Sciatic nerve (tissue), 2 donors: ENCODE measurements at regions not wholly inside any gene's neighbourhood (a gene's known extent, or its start where the extent isn't known, plus 50 kb on each side); places are given as distances from the start of the nearest gene placed in this dataset.

Experiments
- ATAC-seq: fragments of 200-7000 bp; cut with Tn5 transposase; one replicate; pipeline ENCODE4 v1.9.1; 2020; ENCODE audit warnings: mild to moderate bottlenecking, moderate library complexity
- DNase-seq: peaks from one replicate; pipeline ENCODE4 v3.0.0-alpha.2; 2020; ENCODE audit warnings: low spot score
- intact Hi-C: fragments of 100-400 bp; cut with DNase I; formaldehyde crosslinking; loops from one replicate; pipeline ENCODE4 v1.14.2; 2022
- donor health status: DM: no; HTN: no; CAD: no.
- donor health status: DM: no; HTN: no; CAD: no.

DNA sequence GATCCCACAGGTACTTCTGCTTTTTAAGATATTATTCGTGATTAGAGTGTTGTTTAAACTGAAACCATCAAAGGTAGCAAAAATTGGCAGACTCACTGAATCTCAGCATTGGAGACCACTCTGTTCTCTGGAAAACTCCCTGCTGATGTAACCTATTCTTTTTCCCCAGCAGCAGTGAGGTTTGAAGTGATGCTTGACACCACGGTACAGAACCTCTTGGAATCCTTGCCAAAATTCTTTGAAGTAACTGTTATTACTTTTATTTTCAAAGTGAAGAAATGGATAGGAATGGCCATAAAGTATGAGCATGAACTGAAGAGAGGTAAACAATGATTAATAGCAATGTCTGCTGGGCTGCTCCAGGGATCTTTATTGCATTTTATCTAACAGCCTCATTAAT lies 66.4 kb upstream of the KL start:
- intact Hi-C loops = no loop called here
- DNase-seq = no peak
- no peak for ATAC-seq

DNA sequence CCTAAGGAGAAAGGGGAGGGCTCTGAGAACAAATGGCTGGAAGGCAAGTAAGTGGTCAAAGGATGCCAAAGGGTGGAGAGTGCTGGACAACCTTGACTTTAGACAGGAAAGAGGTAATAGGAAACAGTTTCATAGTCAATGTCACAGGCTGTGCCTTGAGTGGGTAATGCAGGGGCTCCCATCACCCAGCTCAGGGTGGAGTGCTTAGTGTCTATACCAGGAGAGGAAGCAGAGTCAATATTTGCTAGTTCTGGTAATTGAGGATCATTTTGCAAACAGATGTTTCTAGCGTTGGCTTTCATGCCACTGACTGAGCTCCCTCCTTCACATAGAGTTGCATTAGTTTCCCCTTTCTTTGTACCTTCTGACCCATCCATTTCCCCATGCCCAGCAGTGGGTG lies 64.6 kb upstream of the KL start:
- ATAC-seq = no peak
- intact Hi-C loops = no loop called here
- DNase-seq = no peak

DNA sequence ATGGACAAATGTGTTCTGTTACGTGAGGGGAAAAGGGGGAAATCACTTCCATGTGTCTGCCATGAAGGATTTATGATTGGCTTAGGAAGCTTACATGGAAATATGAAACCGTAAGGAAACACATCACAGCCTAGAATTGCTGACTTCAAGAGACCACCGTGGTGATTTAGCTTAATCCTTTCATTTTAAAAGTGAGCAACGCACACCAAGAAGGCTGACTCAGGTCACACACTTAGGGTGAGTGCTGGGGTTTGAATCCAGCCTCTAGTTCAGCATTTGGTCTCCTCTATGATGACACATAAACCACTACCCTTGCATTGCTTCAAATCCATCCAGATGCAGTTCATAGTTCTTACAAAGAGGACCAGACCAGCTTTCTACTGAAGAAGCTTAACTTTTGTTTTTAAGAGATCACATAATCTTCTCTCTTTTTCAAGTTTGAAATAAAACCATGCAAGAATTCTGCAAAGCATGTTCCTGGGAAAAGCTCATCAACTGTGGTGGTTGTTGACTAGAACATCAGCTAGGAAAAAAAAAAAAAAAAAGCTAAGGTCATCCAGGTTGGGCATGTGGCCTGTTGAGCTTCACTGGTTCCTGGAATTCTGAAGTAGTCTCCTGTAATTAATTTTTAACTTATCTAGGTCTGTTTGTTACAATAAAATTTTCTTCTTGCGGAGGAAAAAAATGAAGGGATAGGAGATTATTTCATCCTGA lies 60.2 kb upstream of the KL start:
- ATAC-seq = peak; percentile 61
- no peak for DNase-seq
- intact Hi-C loops = no loop called here

DNA sequence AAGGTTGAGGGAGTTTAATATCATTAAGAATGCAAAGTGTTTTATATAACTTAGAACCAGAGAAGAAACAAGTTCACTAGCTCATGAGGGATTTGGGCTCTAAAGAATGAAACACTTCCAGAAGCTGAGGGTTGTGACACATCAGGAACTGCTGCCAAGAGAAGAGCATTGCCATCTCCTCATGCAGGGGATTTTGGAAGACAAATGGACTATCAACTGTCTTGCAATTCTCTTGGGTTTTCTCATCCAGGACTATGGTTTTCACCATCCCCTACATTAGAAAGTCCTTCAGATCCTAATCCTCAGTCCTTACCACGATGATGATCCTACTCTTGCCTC lies 59.7 kb upstream of the KL start:
- ATAC-seq = peak; percentile 72
- DNase-seq = no peak
- intact Hi-C loops = no loop called here

DNA sequence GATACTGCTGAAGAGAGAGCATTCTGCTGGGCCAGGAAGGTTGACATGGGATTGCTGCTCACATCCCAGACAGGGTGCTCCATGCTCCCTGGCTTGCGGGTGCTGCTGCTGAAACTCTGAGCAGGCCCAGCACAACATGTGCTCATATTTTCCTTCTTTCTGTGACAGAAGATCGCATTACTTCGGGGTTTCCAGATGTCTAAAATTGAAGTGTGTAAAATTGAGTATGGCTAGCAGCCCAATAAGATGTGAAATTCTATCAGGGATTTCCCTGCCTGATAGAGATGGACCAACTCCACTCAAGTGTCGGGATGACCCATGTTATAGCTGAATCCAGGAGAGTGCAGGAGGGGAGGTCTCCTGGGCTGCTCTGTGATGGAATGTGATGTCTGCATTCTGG lies 55.6 kb upstream of the KL start:
- intact Hi-C loops = no loop called here

DNA sequence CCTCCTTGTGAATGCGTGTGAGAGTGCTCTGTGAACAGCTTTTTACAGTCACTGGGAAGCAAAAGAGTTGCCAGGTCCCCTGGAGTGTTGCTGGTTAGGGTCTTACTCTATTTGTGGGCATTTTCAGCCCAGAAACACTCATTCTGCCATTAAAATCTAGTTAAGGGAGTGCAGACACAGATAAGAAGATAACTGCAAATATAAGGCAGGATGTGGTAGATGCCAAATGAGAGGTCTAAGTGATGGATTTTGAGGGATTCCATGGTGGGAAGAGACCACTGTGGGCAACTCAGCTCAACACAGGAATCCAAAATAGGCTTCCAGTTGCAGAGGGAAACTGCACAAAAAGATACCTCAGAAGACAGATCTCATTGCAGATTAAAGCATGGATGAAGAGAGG lies 54.5 kb upstream of the KL start:
- intact Hi-C loops = no loop called here
- DNase-seq (no peak), ATAC-seq (no peak)

More for the DNA sequence above, 55.6 kb upstream of the KL start:
- ATAC-seq (no peak), DNase-seq (no peak)

DNA sequence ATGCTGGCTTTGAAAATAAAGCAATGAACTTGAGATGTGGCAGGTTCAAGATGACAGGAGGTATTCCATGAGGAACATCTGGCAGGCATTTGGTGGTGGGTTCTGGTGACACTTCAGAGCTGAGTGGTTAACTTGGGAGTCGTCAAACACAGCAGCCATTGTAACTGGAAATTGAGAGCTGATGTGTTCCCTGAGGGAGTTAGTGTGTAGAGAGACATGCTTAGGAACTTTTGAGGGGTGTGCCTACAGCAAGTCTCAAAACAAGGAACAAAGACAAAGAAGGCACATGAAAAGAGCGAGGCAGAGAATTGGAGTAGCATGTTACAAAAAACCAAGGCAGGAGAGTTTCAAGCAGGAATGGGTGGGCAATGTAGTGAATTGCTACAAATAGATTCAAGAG lies 53.9 kb upstream of the KL start:
- ATAC-seq (no peak), DNase-seq (no peak)
- intact Hi-C loops = no loop called here

DNA sequence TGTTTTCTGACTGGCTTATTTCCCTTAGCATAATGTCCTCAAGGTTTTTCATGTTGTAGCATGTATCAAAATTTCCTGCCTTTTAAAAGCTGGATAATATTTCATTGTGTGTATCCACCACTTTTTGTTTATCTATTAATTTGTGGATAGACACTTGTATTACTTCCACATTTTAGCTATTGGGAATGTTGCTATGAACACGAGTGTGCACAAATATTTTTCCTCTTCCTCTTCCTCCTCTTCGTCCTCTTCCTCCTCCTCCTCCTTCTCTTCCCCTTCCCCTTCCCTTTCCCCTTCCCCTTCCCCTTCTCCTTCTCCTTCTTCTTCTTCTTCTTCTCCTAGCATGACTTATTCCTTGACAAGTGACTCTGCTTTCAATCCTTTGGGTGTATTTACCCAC lies 51.2 kb upstream of the KL start:
- intact Hi-C loops = no loop called here
- ATAC-seq (no peak), DNase-seq (no peak)
